HG02943 (cell line): ENCODE measurements at regions not wholly inside any gene's neighbourhood (a gene's known extent, or its start where the extent isn't known, plus 50 kb on each side); places are given as distances from the start of the nearest gene placed in this dataset.
"Not testable (repeated sequence)": the region's sequence is repeated elsewhere in the genome, so short reads cannot be mapped to it uniquely, and the experiment has no call there.

Experiments
- ATAC-seq: cut with Tn5 transposase; IDR thresholded peaks from one replicate; pipeline ENCODE4 v1.9.1; 2021; ENCODE audit warnings: mild to moderate bottlenecking, low read depth, moderate library complexity; ENCODE audit not compliant: unreplicated experiment

GRCh38 chr3:127068871-127069270 lies 86.0 kb downstream of the PLXNA1 start:
- no peak for ATAC-seq

GRCh38 chr3:127069814-127070440 lies 87.0 kb downstream of the PLXNA1 start:
- ATAC-seq: no peak

DNA sequence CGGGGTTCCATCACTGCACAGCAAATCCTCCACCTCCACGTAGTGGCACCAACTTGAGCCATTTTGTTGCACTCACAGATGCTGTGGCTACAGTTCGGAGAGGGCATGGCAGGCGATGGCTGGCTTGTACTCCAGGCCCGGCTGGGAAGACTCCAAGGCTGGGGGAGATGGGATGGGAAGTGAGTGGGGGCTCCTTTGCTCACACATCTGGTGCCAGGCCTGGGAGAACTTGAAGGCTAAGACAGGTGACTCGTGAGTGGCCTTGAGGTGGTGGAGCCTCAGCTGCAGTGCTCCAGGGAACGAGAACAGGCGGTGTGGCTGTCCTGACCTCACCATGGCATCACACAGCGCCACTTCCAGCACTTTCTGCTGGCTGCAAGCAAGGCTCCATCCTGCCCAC lies 87.9 kb downstream of the PLXNA1 start:
- ATAC-seq: no peak

DNA sequence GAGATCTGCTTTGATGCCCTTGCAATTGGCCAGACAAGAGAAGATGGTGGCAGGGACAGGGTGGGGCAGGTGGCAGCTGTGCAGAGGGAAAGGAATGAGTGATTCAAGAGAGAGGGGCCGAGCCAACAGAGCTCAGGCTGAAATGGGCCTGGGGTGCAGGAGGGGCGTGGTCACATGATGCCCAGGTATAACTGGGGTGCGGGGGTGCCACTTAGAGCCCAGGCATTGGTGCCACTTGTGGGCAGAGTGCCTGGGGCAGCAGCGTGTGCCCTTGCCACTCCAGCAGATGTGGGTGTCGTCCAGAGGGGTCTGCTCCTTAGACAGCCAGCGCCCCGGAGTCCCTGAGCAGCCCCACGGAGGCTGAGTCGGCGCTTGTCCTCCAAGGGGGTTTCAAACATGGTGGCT lies 88.7 kb downstream of the PLXNA1 start:
- no peak for ATAC-seq

DNA sequence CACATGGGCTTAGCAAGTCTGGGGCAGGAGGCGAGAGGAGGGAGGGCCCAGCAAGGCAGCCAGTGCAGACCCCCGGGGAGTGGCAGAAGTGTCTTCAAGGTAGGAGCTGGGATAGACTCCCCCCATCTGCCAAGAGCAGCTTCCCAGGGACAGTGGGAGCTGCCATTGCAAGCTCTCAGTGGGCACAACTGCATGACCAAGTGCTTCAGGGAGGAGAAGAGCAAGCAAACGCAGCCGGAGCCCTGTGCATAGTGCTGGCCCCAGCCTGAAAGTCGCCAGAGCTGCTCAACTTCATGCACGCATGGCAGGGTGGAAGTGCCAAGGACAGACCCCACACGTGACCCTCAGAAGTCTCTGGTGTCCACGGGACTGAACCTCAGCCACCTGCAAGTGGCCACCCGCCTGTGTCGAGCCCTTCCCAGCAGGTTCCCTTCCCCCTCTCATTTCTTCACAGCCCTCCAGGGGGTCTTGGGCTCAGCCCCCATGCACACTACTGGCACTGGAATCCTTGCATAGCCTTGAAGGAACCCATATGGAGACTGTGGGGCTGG lies 89.4 kb downstream of the PLXNA1 start:
- ATAC-seq: no peak

DNA sequence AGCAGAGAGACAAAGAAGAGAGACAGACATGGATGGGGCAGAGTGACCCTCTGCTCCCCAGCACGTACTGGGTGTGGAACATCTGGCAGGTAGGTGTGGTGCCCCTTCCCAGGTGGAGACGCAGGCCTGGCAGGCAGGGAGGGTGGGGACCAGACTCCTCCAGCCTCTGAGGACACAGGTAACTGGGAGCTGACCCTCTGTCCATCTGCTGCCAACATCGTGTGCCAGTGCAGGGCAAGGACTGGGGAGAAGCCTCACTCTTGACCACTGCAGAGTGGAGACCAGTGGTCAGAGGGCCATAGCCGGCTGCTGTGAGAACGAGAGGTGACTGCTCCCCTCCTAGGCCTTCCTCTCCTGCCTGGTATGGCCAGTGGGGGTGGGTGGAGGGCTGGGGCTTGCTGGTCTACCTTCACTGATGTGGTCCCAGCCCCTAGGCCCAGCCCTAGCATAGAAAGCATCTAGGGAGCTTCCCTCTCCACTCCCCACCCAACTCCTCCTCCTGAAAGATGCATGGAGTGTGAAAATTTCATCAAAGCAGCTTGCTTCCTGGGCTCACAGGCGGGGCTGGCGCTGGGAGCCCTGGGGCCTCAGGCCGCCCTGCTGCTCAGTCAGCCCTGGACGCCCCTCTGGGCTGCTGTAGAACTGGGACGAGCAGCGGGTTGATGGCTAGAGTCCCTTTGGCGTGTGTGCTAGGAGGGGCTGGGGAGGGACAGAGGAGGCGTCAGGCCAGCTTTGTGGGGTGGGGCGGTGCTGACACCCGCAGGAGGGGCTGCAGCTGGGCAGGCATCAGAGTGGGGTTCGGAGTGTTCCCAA lies 90.3 kb downstream of the PLXNA1 start:
- no peak for ATAC-seq

- no peak for ATAC-seq
Observed at GRCh38 chr3:127073941-127074820, 91.3 kb downstream of the PLXNA1 start.

GRCh38 chr3:127074900-127075360 lies 92.0 kb downstream of the PLXNA1 start:
- ATAC-seq: peak; percentile 81

DNA sequence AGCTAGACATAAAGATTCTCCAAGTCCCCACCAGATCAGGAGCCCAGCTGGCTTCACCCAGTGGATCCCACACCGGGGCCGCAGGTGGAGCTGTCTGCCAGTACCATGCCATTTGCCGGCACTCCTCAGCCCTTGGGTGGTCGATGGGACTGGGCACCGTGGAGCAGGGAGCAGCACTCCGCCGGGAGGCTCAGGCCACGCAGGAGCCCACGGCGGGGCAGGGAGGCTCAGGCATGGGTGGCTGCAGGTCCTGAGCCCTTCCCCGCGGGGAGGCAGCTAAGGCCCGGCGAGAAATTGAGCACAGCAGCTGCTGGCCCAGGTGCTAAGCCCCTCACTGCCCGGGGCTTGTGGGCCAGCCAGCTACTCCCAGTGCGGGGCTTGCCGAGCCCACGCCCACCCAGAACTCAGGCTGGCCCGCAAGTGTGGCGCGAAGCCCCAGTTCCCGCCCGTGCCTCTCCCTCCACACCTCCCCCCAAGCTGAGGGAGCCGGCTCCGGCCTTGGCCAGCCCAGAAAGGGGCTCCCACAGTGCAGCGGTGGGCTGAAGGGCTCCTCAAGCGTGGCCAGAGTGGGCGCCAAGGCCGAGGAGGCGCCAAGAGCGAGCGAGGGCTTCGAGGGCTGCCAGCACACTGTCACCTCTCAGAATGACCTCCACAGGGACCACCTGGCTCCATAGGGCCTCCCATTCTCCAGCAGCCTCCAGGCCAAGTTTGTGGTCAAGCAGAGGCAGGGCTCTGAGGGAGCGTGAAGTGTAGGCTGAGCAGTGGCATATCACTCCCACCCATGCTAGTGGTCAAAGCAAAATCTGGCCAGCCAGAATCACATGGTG lies 93.5 kb downstream of the PLXNA1 start:
- not testable (repeated sequence) for ATAC-seq

DNA sequence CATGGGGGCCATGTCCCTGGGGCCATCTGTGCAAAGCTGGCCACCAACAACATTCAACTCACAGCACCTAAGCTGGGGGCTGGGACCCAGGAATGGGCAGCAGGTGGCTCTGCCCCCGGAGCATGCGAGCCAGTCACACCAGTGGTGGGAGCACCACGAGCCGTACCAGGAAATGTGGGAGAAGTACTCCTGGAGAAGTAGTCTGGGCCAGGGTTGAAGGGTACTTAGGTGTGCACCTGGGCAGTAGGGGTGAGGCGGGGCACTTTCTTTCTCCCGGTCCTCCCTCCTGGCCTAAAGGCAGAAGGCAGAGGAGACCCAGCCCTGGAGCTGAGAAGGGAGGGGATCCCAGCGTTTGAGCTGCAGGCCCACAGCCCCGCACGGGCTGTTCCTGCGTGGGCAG lies 94.2 kb downstream of the PLXNA1 start:
- no peak for ATAC-seq

GRCh38 chr3:127077505-127078064 lies 94.7 kb downstream of the PLXNA1 start:
- ATAC-seq: no peak

DNA sequence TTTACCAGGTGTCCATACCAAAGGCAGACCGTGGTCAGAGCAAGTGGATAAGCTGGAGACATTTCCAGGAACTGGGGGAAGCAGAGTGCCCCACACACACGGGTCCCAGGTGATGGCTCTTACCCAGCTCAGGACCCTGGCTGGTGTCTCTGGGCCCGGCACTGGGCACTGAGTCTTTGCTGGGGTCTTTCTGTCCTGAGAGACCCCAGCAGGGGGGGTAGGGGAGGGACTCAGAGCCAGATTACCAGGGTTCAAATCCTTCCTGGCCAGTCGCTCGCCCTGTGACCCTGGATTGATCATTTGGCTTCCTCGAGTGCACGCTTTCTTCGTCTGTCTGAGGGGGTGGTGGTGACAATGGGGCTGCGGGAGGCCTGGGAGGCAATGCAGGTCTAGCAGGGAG lies 95.7 kb downstream of the PLXNA1 start:
- ATAC-seq: no peak

DNA sequence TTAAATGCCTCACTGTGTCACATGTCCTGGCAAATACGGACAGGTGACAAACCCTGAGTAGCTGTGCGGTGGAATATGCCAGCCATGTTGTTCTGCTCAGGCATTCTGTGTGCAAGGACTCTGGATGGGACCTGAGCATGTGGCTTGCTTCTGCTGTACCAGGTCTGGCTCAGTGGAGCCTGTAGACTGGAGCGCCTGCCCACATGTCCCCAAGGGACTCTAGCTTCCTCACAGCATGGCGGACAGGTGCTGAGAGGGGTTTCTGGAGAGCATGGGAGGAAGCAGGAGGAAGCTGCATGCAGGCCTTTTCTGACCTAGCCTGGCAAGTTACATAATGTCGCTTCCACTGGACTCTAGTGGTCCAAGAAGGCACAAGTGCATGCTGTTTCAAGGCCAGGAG lies 96.3 kb downstream of the PLXNA1 start:
- ATAC-seq: no peak

DNA sequence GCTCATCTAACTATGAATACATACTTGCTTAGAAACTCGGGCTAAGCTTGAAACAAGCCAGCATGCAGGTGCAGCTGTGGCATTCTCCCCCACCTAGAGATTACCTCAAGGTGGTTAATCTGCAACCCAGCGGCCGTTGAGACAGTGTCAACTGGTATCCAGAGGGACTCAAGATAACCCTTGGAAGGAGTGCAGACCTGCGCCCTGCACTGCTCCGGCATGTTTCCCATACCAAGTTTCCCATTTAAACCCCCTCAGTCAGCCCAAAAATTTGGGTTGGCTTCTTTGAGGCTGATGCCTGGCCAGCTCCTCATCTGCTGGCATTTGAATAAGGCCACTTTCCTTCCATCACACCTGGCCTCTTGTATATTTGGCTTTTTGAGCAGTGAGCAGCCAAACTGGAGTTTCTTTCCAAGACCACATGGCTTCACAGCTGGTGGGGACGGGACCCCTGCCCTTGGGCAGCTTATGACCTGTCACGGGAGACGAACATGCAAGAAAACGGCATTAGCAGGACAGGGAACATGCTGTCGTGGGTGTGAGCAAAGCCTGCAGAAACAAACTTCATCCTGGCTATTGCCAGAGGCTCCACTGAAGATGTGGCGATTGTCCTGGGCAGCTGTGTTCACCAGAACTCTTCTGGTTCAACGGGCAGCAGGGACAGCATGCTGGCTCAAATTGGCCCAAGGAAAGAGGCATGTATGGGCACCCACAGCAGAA lies 98.2 kb downstream of the PLXNA1 start:
- ATAC-seq: no peak

DNA sequence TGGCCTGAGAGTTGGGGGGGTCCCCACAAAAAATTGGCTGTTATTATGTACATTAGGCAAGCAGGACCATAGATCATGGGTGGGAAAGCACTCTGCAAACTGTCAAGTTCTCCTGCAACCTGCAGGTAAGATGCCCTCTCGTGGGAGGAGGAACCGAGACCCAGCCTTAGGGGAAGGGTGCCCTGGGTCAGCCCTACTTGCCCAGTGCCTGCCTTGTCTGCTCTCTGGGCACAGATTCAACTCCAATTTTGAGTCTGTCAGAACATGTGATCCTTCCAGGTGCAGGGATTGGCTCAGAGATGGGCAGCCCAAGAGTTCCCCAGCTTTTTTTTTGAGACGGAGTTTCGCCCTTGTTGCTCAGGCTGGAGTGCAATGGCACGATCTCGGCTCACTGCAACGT lies 99.2 kb downstream of the PLXNA1 start:
- no peak for ATAC-seq

DNA sequence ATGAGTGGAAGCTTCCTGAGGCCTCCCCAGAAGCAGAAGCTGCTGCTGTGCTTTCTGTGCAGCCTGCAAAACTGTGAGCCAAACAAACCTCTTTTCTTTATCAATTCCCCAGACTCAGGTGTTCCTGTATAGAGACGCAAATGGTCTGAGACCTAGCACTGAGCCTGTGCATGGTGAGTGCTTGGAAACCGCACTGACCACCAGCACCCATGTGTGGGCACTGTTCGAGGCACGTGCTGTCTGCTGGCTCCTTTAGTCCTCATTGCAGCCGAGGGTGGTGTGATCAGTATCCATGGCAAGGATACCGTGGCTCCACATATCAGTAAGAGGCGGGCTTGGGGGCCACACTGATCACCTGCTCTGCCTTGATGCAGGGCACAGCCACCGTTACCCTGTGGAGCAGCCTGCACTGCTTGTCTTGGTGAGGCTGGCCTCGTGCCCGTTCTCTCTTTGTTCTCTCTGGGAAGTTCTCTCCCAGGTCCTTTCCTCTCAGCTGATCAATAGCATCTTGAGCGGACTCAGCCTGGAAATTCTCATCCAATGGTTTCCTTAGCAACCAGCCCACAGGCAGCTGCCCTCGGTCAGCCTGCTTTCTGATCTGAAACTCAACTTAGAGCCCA lies 101.0 kb downstream of the PLXNA1 start:
- ATAC-seq: no peak

DNA sequence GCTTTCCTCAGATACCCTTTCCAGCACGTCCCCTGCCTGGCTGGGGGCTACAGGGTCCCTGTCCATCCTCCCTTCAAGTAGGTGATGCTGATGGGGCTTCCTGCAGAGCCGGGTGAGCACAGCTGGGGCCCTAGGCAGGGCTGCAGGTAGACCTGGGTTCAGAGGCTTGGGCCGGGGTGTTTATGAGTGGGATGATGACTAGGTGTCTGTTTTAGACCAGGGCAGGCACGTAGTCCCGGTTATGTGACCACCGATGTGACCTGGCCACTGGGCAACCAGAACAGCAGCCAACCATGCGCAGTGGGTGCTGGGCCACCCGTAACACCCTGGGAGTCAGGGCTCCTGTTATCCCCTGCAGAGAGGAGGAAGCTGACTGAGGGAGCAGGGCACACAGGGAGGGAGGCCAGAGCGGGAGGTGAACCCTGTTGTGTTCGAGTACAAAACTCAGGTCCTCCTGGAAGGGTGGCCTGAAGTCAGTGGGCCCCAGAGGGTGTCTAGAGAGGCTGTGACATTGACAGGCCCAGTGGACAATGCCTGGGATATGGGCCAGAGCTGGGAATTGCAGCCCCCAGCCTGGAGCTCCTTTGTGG lies 101.6 kb downstream of the PLXNA1 start:
- no peak for ATAC-seq

- no peak for ATAC-seq
Observed at GRCh38 chr3:127085576-127085975, 102.7 kb downstream of the PLXNA1 start.
